Left lung (tissue), 4 donors: ENCODE measurements at regions not wholly inside any gene's neighbourhood (a gene's known extent, or its start where the extent isn't known, plus 50 kb on each side); places are given as distances from the start of the nearest gene placed in this dataset.

ENCODE experiments used
- ATAC-seq: fragments of 200-7000 bp; cut with Tn5 transposase; one replicate; pipeline ENCODE4 v1.9.1; 2020; ENCODE audit warnings: moderate library complexity
- DNase-seq, 4 donors: peaks; one replicate each; pipeline ENCODE4 v3.0.0-alpha.2; 2013 to 2020
- H3K27ac ChIP-seq, 2 donors: fragments of 200-600 bp; sonication (generic) in 1 of 2; one replicate each; pipeline versions ENCODE4 v1.5.0 to v1.8.0; 2020 to 2021
- H3K27me3 ChIP-seq, 2 donors: fragments of 200-600 bp; sonication (generic) in 1 of 2; one replicate each; pipeline versions ENCODE4 v1.5.0 to v1.8.0; 2020 to 2021
- H3K36me3 ChIP-seq, 2 donors: fragments of 200-600 bp; sonication (generic) in 1 of 2; one replicate each; pipeline versions ENCODE4 v1.5.0 to v1.8.0; 2020 to 2021
- H3K4me1 ChIP-seq, 2 donors: fragments of 200-600 bp; one replicate each; pipeline ENCODE4 v1.8.0; 2021
- H3K4me3 ChIP-seq, 2 donors: fragments of 200-600 bp; sonication (generic) in 1 of 2; one replicate each; pipeline versions ENCODE4 v1.5.0 to v1.8.0; 2020 to 2021; ENCODE audit warnings: mild to moderate bottlenecking in 1 of 2
- H3K9me3 ChIP-seq, 2 donors: fragments of 200-600 bp; sonication (generic) in 1 of 2; one replicate each; pipeline versions ENCODE4 v1.5.0 to v1.8.0; 2020 to 2021
- intact Hi-C, 2 donors: fragments of 100-400 bp; cut with DNase I; formaldehyde crosslinking; loops; one replicate each; pipeline versions ENCODE4 v1.11.2 to v1.14.2; 2022
- TF ChIP-seq, protein P1 (sequence below), 2 donors: fragments of 200-600 bp; sonication (generic) in 1 of 2; IDR thresholded peaks; one replicate each; pipeline versions ENCODE4 v1.5.0 to v1.8.0; 2021; ENCODE audit warnings: antibody characterized with exemption in 2 of 2
- donor health status: DM: no; HTN: yes; CAD: no.
- donor health status: DM: no; HTN: no; CAD: no.

DNA sequence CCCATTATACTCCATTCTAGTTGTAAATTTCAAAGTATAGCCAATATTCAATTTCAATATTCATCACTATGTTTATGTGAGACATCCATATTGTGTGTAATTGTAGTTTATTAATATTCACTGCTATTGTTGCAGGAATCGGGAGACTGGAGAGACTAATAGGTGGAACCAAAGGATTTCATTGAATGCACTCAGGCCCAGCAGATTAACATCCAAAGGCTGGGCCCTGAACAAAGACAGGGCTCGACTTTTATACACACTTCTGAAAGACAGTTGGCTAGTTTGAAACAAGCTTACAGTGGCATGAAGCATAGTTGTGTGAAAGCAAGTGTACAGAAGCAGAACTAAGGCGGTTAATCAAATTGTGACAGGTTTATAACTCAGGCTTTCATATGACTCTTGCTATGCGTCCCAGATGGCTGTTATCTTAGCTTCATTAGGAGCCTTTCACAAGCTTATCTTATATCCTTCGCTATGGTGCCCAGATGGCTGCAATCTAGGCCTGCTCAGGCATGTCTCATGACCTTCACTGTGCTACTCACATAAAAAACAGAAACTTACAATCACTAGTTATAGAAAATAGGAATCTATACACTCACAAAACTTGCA lies 1038.8 kb upstream of the EPHA6 start:
- peaks cover 0 to 31% of the 10 kb centered on the region in 2 donors for H3K9me3 ChIP-seq

DNA sequence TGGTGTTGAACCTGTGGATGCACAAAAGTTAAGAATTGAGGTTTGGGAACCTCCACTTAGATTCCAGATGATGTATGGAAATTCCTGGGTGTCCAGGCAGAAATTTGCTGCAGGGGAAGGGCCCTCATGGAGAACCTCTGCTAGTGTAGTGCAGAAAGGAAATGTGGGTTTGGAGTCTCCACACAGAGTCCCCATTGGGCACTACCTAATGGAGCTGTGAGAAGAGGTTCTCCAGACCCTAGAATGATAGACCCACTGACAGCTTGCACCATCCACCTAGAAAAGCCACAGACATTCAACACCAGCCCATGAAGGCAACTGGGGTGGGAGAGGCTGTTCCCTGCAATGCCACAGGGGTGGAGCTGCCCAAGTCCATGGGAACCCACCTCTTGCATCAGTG lies 1032.8 kb upstream of the EPHA6 start:
- H3K36me3 ChIP-seq = no peaks in the 10 kb centered on the region
- intact Hi-C loops = no loop called here
- DNase-seq (no peak), ATAC-seq (no peak)
- H3K9me3 ChIP-seq = peaks cover 0 to 6% of the 10 kb centered on the region in 2 donors
- H3K4me1 ChIP-seq = no peaks in the 10 kb centered on the region
- H3K4me3 ChIP-seq = no peak overlapping the region
- H3K27me3 ChIP-seq = no peaks in the 10 kb centered on the region
- TF ChIP-seq, protein P1, sequence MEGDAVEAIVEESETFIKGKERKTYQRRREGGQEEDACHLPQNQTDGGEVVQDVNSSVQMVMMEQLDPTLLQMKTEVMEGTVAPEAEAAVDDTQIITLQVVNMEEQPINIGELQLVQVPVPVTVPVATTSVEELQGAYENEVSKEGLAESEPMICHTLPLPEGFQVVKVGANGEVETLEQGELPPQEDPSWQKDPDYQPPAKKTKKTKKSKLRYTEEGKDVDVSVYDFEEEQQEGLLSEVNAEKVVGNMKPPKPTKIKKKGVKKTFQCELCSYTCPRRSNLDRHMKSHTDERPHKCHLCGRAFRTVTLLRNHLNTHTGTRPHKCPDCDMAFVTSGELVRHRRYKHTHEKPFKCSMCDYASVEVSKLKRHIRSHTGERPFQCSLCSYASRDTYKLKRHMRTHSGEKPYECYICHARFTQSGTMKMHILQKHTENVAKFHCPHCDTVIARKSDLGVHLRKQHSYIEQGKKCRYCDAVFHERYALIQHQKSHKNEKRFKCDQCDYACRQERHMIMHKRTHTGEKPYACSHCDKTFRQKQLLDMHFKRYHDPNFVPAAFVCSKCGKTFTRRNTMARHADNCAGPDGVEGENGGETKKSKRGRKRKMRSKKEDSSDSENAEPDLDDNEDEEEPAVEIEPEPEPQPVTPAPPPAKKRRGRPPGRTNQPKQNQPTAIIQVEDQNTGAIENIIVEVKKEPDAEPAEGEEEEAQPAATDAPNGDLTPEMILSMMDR (IDR thresholded peaks at IDR 0.05) = no peak
- H3K27ac ChIP-seq = no peak overlapping the region

More for the DNA sequence above, 1038.8 kb upstream of the EPHA6 start:
- intact Hi-C loops = no loop called here
- Histone ChIP-seq H3K36me3 (no peaks in the 10 kb centered on the region), H3K4me1 (no peaks in the 10 kb centered on the region), H3K27ac (no peak overlapping the region), H3K27me3 (no peaks in the 10 kb centered on the region), H3K4me3 (no peak overlapping the region)
- DNase-seq (no peak), ATAC-seq (no peak)
- TF ChIP-seq, protein P1 (IDR thresholded peaks at IDR 0.05) = no peak

DNA sequence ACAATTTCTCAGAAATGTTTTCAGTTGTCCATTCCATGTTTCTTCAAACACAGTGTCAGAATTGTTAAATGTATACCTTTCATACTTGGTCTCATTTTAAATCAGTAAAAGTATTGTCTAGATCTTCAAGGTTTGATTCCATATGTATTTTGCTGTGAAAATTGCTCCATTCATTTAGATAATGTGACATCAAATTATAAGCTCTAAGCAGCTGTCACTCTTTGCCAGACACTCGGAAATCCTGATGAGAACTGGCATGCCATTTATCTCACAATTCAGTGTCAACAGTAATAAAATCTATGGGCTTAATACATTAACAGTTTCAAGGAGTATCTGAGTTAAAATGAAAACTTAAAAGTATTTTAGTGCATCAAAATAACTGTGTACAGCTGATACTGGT lies 1025.3 kb upstream of the EPHA6 start:
- DNase-seq = no peak
- intact Hi-C loops = no loop called here
- Histone ChIP-seq H3K4me1 (no peaks in the 10 kb centered on the region), H3K4me3 (no peak overlapping the region), H3K27ac (no peak overlapping the region), H3K27me3 (no peaks in the 10 kb centered on the region), H3K9me3 (no peaks in the 10 kb centered on the region), H3K36me3 (no peaks in the 10 kb centered on the region)
- TF ChIP-seq, protein P1 (IDR thresholded peaks at IDR 0.05) = no peak
- ATAC-seq = no peak

DNA sequence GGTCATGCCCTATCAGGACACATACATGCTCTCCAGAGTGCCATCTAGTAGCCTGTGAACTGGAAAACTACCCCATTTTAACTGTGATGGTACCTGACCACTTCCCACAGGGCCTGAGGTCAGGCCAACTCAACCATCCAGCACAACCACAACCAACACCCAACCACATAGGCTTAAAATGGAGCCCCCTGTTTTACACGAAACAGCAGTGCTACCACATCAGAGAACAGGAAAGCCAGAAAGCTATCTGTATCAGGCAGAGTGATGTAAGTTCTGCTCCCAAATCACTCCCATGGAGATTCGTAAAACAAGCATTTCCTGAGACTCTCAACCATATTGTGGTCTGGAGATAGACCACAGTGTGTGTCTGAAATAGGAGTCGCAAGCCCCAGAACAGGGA lies 1017.3 kb upstream of the EPHA6 start:
- DNase-seq = no peak
- no peak overlapping the region for H3K4me3 ChIP-seq
- no peaks in the 10 kb centered on the region for H3K4me1 ChIP-seq
- H3K9me3 ChIP-seq = no peaks in the 10 kb centered on the region
- no peaks in the 10 kb centered on the region for H3K27me3 ChIP-seq
- H3K36me3 ChIP-seq = no peaks in the 10 kb centered on the region
- ATAC-seq = no peak
- H3K27ac ChIP-seq = no peak overlapping the region
- TF ChIP-seq, protein P1 (IDR thresholded peaks at IDR 0.05) = no peak
- intact Hi-C loops = no loop called here

DNA sequence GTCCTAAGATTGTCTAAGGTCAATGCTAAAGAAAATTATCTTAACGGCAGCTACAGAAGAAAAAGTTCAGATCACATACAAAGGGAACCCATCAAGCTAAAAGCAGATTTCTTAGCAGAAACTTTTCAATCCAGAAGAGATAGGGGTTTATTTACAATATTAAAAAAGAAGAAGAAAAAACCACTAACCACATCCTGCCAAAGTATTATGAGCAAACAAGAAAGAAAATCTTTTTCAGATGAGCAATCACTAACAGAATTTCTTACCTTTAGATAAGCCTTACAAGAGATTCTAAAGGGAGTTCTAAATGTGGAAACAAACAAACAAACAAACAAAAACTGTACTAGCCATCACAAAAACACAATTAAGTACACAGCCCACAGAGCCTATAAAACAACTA lies 1015.8 kb upstream of the EPHA6 start:
- Histone ChIP-seq H3K27ac (no peak overlapping the region), H3K27me3 (no peaks in the 10 kb centered on the region), H3K36me3 (no peaks in the 10 kb centered on the region), H3K4me1 (no peaks in the 10 kb centered on the region), H3K9me3 (no peaks in the 10 kb centered on the region), H3K4me3 (no peak overlapping the region)
- no peak for DNase-seq
- no peak for ATAC-seq
- intact Hi-C loops = no loop called here
- TF ChIP-seq, protein P1 (IDR thresholded peaks at IDR 0.05) = no peak
